NCI-H2227 treated with DMSO at 0.1 percent for 48 hours (cell line): ENCODE measurements at regions not wholly inside any gene's neighbourhood (a gene's known extent, or its start where the extent isn't known, plus 50 kb on each side); places are given as distances from the start of the nearest gene placed in this dataset.
"Not testable (repeated sequence)": the region's sequence is repeated elsewhere in the genome, so short reads cannot be mapped to it uniquely, and the experiment has no call there.

Source experiments
- DNase-seq: peaks from one replicate; lab custom pipeline; 2025; lab: John Stamatoyannopoulos, UW

DNA sequence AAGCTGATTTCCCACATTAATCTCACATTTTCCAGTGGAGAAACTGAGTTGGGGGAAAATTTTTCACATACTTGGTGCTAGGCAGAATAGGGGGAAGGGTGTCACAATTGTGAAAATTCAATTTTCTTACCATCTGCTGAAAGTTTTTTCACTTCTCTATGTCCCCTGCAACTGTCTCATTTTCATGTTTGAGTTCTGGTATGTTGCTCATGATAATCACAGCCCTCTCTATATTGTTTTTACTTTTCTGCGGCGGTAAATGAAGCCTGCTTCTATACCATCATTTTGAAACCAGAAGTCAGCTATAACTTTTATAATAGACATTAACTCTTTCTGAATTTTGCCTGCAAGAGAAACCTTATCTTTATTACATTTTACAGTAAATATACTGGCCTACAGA lies 1664.5 kb downstream of the EFNA5 start:
- DNase-seq: no peak

DNA sequence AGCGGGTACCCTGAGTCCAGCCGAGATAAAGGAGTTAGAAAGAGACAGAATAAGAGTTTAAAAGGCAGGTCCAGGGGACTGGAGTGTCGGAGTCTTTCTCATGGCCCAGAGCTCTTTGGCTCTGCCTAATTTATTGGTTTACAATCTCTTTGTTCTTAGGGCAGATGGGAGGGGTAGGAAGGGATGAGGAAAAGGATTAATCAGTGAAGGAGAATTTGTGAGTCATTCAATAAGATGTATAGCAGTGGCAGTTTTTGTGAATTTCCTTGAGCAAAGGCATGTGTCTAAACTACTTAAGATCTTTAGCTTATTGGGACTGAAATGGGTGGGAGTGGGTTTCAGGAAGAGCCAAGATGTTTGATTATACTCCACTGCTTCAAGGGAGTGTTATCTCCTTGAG lies 1671.7 kb downstream of the EFNA5 start:
- DNase-seq: not testable (repeated sequence)

DNA sequence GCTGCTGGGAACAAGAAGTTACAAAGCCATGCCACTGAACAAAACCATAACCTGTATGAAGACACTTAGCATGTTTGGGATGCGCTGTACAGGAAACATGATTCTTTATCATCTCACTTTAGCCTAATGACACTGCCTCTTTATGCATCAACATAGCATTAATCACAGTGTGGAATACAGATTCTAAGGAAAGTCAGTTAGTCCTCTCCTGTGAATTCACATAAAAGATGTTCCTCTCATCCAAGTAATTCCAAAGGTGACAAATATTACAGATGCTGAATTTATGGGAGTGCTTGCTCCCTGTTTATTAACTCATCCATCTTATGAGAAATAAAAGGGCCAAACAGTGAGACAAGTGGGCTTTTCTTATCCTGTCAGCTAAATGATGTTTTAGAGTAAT lies 1677.7 kb downstream of the EFNA5 start:
- DNase-seq: no peak

DNA sequence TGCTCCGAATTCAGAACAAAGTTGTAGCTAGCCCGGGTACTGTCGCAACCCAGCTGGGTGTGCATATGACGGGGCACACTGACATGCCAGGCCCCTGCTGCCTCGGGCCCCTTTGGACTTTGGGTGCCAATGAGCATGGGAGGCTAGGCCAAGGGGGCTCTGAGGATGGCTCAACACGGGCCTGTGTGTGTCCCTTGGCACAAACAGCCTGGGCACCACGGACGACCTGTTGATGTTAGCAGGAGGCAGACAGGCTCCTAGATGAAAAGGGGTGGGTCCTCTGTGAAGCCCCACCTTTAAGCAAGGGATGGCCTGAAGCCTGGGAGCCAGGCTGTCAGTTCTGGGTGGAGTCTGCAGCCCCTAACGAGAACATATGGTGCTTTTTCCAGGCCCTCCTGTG lies 1688.2 kb downstream of the EFNA5 start:
- no peak for DNase-seq

DNA sequence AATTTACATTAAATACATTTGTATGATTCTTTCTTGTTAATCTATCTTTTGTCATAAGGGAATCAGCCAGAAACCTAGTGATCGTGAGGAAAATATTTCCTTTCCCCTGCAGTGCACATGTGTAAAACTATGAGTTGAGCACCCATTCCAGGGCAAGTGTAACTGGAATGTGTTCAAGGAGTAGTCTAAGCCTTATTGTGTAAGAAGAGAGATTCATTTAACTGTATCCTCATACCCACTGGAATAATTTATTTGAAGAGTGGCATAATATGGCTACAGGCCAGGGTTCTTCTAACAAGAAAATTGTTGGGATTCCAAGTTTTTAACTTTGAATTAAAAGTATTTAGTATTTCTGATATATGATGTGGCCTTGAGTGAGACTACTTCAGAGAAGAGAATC lies 1692.7 kb downstream of the EFNA5 start:
- no peak for DNase-seq

DNA sequence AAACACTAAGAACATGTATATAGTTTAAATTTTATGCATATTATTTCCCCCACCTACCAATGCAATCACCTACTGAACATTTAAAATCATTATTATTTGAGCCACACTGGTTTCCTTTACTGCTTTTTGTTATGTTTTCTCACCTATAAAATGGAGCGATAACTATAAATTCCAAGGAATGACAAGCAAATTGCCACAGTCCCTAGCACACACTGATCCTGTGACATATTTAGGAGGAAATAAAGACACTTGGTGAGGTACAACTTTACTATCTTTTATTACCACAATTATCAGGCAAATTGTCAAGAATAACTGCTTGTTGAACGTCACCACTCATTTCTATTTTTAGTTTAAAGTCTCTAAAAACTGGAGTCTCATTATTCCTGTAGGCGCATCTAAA lies 1693.6 kb downstream of the EFNA5 start:
- no peak for DNase-seq

DNA sequence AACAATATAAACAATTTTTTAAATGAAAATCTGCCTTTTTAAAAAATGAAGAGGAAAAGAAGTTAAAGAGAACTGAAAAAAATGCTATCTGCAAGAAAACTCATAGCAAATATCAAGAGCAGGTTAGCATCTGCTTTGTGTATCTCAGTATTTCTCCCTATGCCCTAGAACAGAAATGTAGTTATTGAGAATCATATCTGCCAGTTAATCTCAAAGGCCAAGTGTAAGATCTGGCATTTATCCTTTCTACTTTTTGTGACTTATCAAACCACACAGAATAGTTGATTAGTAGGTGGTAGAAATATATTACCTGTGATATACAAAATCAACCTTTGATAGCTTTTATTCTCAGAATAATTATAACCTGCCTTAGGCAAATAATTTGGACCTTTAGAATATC lies 1699.8 kb downstream of the EFNA5 start:
- no peak for DNase-seq

DNA sequence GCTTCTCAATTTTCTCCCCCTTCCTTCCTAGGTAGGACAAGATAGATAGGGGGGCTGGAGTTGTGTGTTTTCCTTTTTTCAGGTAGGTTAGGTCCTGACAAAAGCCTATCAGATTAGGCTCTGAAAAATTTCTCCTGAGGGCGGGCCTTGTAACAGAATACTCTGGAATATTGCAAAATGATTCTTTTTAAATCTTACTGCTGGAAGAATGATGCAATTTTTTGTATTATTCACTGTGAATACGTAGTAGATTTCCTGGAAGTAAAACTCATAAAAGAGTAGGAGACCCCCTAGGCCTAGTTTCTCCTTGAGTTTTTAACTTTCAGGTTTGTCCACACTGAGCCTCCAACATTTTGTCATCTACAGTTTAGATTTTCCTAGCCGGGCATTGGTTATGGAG lies 1701.8 kb downstream of the EFNA5 start:
- DNase-seq: no peak

DNA sequence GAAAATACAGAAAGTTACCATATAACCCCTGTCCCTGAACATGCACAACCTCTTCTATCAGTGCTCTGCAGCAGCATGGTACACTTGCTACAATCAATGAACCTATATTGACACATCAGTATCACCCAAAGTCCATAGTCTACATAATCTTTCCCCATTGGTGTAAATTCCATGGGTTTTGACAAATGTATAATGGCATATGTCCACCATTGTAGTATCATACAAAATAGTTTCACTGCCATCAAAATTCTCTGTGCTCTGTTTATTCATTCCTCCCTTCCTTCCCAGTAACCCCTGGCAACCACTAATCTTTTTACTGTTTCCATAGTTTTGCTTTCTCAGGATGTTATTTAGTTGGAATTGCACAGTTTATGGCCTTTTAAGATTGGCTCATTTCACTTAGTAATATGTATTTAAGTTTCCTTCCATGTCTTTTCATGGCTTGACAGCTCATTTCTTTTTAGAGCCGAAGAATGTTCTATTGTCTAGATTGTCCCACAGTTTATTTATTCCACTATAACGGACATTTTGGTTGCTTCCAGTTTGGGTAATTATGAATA lies 1707.0 kb downstream of the EFNA5 start:
- no peak for DNase-seq

DNA sequence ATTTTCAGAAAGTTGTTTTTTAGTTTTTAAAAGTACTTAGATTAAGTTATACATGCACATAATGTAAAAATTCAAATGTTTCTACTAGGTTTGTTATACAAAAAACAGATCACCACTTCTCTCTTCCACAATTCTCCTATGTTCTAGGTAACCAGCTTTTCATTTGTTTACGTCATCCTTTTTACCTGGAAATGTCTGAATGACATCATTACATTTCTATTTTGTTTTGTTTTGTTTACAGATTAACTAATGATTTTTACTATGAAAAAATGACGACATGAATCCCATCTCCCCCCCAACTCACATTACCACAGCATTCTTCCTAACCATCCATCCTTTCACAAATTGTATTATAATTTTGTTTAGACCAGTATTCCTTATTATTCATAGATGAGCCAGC lies 1709.2 kb downstream of the EFNA5 start:
- no peak for DNase-seq

DNA sequence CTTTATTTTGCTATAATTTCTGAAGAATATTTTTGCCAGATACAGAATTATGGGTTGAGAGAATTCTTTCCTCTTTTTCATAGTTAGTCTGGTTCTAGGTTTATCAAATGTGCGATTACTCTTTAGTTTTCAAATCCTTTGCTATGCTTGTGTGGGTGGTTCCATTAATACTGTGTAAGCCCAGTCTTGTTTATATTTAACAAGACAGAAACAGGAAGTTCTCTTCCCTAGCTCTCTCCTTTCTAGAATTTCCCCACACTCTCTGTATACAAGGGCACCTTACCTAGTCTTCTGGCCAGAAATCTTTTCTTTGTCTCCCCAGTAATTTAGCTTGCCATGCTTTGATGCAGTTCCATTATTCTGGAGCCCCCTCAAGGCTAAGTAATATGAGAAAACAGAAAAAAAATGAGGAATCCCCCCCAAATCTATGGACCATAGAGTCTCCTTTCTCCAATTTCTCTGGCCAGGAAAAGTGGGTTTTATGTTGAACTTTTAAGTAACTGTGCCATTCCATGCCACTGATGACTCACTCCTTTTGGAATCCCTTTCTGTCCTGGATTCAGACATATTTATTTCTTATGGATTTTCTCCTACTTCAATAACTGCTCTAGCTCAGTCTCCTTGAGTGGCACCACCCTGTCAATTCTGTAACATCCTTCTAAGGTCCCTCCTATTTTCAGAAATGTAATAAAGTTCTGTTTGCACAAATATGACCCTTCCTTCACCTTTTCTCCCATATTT lies 1714.1 kb downstream of the EFNA5 start:
- DNase-seq: no peak

DNA sequence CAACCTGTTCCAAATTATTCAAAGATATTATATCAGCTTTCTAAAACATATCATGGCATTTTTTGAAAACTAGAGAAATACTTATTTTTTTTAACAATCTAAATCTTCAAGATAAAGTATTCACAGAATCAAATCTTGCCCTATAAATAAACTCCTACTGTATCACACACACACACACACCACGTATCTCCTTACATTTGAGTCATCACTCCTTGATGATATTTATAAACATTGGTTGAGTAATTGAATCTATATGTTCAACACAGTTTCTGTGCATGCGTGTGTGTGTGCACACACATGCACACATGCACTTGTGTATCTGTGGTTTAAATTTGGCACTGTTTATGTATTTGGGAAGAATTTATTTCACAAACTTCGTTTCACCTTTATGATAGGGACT lies 1716.4 kb downstream of the EFNA5 start:
- no peak for DNase-seq

DNA sequence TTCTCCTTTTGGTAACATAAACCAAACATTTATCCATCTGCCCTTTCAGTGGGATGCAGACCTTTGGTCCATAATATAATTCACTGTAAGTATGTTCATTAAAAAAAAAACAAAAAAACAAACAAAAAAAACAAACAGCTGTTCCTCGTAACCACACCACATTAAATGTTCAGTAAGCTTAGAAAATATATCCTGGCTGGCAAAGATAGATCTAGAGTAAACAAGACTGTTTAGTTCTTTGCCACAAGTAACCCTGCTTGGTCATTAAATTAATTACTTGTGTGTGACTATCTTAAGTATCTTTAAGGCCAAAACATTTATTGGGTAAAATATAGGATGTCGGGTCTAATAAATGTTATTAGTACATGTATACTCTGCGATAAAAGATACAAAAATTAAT lies 1717.1 kb downstream of the EFNA5 start:
- DNase-seq: no peak

DNA sequence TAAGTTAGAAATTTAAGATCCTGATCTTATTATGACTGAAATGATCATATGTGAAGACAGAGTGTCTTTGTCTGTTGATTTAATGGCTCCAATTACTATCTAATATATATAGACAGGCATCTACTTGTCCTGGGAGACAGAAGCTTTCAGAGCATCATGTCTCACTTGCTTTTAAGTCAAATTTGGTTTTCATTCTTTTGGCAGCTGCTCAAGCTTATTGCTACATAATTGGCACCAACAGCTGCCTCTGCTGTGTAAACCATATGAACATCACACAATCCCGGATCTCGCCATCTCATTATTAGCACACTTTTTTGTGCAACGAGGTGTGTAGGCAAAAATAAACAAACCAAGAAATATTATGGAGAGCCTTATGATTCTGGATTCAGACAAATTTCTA lies 1717.9 kb downstream of the EFNA5 start:
- peak; percentile 76 for DNase-seq

DNA sequence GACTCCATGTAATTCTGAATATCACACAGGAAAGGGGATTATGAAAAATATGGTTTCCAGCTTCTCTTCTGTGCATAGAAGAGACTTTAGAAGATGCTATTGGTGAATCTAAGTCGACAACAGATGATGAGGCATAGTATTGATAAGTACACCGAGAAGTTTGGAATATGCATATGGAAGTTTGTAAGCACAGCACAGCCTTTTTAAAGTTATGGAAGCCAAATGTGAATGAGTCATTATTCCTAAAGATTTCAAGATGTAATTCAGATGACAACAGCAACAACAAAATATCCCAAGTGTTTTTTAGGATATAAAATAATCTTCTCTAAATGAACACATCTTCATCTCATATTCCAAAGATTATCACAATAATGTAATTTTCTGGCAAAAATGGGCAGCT lies 1723.3 kb downstream of the EFNA5 start:
- no peak for DNase-seq

DNA sequence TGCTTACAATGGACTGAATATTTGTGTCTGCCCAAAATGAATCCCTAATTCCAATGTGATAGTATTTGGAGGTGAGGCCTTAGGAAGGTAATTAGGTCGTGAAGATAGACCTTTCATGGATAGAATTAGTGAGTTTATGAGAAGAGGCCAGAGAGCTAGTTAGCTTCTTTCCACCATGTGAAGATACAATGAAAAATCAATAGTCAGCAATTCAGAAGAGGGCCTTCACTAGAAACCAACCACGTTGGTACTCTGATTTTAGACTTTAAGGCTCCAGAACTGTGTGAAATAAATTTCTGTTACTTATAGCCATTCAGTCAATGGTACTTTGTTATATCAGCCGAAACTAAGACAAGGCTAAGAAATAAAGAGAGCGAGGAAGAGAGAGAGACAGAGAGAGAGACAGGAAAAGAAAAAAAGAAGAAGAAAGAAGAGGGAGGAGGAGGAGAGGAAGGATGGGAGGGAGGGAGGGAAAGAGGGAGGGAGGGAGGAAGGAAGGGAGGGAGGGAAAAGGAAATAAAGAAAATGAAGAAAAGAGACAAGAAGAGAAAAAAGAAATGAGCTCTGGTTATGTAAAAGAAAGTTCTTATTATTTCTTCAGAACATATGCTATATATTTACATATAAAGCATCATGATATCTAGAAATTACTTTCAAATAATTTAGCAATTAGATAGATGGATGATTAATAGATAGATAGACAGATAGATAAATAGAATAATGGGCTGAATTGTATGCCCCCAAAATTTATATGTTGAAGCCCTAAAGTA lies 1725.3 kb downstream of the EFNA5 start:
- DNase-seq: no peak

DNA sequence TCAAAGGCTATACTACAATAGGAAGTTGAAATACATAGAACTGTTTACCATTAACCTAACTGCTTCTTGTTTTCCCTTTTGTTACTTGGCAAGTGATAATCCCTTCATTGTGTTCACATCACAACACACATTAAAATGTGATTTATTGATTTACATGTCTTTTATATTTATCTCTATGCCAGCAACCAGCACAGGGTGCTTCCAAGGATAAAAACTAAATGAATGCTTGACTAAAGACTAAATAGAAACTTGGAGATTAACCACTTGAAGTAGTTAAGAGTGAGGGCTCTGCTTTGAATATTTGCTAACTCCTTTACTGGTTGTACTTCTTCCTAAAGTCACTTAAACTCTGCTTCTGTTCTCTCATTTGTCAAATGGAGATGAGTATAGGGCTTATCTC lies 1730.6 kb downstream of the EFNA5 start:
- no peak for DNase-seq

DNA sequence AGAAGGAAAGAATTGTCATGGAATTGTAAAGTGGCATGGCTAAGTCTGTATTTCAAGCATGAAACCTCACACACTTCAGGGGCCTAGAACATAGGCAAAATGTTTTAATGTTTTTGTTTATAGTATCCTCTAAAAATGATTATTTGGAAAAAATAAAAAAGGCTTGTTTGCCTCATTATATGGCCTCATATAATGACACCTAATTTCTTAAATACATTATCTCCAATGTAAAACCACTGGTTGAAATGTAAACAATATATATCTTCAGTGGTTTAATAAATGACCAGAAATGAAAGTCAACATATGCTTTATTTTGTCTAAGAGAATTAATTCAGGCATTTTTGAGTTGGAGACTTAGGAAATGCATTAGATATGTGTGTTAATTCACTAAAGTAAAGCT lies 1736.6 kb downstream of the EFNA5 start:
- no peak for DNase-seq

DNA sequence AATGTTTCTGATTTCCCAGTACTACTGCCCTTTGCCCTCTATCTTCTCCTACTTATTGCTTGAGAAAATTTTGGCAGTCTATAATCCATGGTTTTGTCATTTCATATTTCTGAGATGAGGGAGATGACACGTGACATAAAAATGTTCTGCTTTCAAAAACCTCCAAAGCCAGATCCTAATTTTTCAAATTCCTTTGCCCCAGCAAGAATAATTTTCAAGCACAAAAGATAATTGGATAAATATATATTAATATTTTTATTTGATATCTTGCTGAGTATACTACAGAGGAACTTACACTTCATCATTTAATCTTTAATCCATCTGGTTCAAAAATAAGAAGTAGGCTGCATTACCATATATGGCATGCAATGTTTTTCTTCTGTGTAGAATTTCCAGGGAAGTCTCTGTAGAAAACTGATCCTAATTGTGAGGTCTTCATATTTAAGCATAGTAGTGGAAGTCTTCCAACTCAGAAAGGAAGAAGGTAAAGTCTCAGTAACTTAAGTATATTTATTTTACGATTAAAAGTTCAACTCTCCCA lies 1738.8 kb downstream of the EFNA5 start:
- DNase-seq: no peak

DNA sequence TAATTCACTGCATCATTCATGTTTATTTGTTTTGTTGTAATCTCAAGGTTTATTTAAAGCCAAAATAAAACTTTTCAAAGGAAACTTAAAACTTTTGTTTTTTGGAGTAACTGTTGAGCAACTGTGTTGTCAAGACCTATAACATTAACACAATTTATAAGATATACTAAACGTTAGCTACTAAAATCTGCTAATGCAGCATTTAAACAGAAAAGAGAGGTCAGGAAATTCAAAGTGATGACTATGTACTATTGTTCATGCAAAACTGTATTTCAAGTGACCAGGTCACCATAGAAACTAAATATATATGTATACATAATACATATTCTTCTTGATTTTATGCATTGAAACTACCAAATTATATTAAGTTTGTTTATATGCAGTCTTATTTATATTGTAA lies 1740.9 kb downstream of the EFNA5 start:
- no peak for DNase-seq

DNA sequence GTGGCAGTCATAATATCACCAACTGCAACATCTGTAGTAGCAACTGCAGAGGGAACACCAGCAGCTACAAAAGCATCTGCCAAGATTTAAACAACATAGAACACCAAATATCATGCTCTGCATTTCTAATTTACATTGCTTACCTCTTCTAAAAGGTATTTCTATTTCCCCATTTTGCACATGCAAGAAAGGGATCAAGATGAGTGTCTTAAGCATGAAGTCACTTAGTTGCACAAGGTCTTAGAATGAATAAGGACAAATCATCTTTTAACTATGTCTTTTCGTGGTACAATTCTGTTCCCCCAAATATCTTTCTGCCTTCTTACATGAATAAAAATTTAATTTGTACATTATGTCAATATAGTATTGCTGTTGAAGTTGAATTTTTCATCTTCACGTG lies 1746.4 kb downstream of the EFNA5 start:
- no peak for DNase-seq

DNA sequence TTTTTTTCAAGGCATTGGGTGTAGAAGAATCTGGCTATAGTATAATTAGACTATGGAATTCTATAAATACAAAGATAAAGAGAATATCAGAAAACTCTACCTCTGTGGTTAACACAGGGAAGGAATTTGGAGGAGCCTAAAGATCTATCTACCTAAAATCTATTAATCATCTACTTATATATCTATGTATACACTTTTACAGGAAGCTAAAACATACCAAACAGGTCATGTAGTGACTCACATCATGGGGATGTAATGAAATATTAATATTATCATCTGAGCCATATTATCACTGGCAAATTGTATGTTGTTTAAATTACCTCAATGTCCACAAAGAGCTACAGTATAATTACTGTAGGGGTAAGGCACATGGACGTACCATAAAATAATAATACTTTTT lies 1748.2 kb downstream of the EFNA5 start:
- DNase-seq: no peak

DNA sequence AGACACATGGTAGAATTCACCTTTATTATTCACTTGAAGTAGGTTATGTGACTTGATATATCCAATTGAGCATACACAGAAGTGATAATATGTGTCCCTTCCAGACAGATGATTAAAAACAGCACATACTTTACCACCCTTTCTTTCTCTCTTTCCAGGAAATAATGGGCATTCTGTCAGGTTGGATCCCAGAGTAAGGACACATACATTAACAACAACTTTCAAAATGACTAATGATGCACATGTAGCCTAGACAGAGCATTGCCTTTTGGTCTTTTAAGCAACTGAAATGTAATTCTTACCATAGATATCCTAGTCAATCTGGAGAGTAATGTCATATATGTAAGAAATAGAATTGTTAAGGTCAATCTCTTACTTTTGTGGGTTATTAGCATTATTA lies 1748.7 kb downstream of the EFNA5 start:
- no peak for DNase-seq
